HG03095 (cell line): ENCODE measurements at regions not wholly inside any gene's neighbourhood (a gene's known extent, or its start where the extent isn't known, plus 50 kb on each side); places are given as distances from the start of the nearest gene placed in this dataset.
"Not testable (repeated sequence)": the region's sequence is repeated elsewhere in the genome, so short reads cannot be mapped to it uniquely, and the experiment has no call there.

ENCODE experiments used
- ATAC-seq: cut with Tn5 transposase; IDR thresholded peaks from one replicate; pipeline ENCODE4 v1.9.1; 2021; ENCODE audit warnings: moderate library complexity; ENCODE audit not compliant: unreplicated experiment

DNA sequence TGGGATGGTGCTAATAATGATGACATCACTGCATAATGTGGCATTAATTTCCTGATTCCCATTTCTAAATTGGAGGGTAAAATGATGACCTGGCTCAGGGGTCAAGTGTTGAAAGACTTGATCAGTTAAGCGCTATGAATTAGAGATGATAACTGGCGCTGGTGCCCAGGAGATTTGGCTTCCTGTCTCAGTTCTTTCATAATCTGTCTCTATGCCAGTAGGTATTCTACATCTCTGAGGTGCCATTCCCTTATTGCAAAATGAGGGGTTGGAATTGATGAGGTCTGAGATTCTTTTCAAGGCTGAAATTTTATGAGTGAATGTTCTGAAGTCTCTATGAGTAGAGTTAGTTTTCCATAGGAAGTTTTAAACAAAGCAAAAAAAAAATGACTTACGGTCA is 1715.1 kb upstream of the WWC1 start:
- ATAC-seq = no peak

DNA sequence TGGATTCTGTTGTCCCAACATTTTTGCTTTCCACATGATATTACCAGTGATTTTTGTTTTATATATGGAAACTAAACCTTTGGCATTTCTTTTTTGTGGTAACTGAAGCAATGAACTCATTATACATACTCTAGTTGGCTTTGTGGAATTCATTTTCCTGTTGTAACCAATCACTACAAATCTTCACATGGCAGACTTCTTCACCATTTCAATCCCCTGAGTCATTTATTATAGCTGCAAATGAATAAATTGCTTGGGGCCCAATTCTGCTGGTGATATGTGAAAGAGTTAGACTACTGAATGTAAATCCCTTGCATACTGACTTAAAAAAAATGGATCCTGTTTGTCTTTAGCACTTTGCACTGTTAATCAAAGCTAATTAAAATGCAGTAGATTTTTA is 1709.6 kb upstream of the WWC1 start:
- no peak for ATAC-seq

DNA sequence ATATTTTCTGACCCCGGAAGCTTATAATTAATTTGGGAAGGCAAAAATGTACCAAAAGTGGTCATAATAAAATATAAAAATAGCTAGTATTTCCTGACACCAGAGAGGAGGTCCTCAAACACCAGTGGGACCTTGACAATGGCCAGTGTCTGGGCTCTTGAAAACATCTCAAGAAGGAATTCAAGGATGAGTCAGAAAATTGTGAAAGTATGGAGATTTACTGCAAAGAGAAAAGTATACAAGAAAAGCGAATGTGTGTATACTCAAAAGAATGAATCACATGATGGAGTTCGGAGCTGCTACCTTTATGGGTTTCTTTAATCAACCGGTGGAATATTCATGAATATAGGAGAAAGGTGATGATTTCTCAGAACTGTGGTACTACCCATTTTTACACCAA is 1709.0 kb upstream of the WWC1 start:
- no peak for ATAC-seq

DNA sequence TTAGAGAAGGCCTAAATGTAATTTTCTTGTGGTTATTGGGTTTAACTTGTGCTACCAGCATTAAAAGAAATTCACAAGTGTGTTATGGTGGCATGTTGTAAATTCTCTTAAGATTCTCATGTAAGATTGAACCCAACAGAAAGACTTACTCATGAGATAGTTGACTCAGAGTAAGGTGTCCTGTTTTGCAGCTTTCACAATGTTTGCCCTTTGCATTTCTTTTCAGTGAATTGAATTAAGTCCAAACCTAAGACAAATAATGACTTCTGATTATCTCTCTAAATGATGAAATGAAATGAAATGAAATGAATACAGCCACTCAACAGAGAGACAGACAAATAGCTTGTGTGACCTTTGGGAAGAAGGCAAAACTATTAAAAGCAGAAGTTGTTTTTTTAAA is 1696.9 kb upstream of the WWC1 start:
- ATAC-seq = no peak

GRCh38 chr5:166595274-166595951 is 1696.0 kb upstream of the WWC1 start:
- no peak for ATAC-seq

DNA sequence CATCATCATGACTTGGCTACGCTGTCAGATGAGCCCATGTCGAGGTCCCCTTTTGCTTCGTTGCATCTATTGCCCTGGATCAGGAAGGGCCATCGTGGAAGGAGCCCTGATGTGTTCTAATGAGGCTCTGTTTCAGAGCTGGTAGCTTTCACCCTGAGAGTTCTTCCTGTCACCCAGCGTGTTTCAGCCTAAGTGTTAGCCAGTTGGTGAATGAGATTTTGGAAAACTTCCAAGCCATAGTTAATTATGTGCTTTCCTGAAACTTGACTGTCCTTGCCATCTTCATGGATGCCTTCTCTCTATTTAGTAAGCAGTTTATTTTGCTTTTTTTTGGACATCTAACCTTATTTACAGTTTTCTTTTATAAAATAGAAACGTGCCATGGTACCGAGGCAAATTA is 1695.4 kb upstream of the WWC1 start:
- ATAC-seq = no peak

GRCh38 chr5:166602271-166602670 is 1689.2 kb upstream of the WWC1 start:
- no peak for ATAC-seq

- ATAC-seq = no peak
These were observed 1673.9 kb upstream of the WWC1 start for GRCh38 chr5:166617507-166617906.

- ATAC-seq = no peak
These were observed 1672.9 kb upstream of the WWC1 start for GRCh38 chr5:166618526-166618925.

DNA sequence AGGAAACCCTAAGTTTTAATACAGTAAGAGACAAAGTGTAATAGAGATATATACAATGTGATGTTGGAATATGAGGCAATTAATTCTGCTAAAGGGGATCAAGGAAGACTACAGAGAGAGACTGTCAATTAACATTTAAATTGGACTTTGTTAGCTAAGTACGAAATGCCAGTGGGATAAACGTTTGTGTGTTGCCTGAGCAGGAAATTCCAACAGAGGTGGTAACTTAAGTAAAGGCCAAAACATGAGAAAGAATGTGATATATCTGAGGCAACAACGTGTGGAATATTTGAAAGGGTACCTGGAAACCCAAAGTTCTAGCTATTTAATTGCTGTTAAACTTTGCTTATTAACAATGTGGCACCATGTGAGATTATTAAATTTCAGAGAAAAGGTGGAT is 1666.9 kb upstream of the WWC1 start:
- no peak for ATAC-seq

- ATAC-seq = no peak
These were observed 1666.1 kb upstream of the WWC1 start for GRCh38 chr5:166625210-166625865.

DNA sequence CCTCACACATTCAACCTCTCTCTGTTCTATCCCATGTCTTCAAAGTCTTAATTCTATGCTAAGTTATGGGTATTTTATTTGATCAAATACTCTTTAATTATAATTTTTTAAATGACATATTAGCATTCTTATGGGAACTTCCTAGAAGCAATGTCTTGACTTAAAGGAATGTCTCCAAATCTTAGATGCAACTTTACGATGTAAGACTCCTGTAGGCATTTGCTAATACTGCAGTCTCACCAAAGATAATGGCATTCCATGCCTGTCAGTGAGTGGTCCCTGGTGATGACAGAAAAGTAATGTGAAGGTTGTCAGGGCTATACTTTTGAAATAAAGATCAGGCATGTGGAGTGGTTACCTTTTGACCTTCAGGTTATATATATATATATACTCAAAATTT is 1654.2 kb upstream of the WWC1 start:
- ATAC-seq = no peak

DNA sequence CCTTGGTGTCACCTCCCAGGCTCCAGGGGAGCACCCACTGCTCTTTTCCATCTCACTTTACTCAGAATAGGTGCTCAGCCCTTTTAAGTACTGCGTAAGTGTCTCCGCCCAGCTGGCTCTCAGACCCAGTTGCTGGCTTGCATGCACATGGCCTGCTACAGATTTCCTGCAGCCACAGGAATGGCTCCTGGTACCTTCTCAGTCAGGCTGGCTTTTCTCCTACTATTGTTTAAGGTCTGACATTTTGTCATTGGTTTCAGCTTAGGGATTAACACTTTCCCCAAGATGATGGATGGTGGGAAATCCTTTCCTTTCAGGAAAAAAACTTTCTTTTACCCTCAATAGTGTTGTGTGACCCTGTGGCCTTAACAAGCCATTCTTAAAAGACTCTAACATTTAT is 1652.3 kb upstream of the WWC1 start:
- no peak for ATAC-seq

DNA sequence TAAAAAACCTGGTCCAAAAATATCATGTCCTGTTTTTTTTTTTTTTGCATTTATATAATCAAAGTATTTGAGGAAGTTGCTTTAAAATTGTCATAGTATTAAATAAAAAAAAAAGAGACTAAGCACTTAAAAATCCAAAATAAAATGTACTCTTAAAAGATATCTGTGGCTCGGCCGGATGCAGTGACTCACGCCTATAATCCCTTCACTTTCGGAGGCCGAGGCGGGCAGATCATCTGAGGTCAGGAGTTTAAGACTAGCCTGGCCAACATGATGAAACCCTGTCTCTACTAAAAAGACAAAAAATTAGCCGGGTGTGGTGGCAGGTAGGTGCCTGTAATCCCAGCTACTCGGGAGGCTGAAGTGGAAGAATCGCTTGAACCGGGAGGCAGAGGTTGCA is 1651.3 kb upstream of the WWC1 start:
- ATAC-seq = not testable (repeated sequence)

DNA sequence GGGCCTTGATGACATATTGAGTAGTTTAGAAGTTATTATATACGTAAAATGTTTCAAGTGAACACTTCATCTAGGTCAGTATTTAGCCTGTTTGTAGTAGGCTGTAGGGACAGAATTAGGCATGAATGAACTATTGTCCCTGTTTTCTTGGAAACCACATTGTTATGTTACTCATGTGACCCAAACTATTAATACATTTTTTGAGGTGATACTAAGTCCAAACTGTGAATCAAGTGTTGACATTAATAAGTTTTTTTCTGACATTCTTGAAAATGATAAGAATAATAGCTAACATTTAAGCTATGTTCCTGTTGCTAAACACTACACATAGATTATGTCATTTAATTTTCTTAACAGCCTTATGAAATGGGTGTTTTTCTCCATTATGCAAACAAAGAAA is 1642.7 kb upstream of the WWC1 start:
- no peak for ATAC-seq

DNA sequence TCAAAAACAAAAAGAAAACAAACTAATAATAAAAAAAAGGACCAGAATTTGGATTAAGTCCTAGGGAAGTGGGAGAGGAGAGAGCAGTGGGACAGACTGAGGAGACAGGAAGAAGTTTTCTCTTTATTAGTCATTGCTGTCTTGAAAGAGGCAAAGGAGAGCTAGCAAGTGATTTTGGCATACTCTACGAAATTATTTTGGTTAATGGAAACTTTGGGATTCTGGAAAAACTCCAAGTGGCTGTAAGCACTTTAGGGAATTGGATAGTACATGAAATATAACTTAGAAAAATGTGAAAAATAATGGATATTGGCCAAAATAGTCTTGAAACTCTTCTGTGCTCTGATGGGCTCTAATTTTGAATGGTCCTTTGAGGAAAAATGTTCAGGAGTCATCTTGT is 1641.8 kb upstream of the WWC1 start:
- ATAC-seq = no peak

DNA sequence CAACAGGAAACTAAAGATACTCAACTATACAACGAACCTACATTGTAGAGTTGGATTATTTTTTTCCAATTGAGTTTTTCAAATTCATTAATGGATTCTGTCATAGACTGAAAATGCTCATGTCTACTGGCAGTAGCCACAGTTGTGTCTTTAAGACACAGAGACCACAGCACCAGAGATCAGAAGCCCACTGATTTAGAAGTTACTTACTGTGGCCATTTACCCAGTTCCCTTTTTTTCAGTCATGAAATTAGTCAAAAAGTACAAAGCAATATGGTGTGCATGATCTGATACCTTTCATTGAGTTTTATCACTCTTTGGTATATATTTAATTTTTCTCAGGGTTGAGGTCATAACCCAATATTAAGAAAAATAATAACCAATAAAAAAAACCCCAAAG is 1640.2 kb upstream of the WWC1 start:
- no peak for ATAC-seq

DNA sequence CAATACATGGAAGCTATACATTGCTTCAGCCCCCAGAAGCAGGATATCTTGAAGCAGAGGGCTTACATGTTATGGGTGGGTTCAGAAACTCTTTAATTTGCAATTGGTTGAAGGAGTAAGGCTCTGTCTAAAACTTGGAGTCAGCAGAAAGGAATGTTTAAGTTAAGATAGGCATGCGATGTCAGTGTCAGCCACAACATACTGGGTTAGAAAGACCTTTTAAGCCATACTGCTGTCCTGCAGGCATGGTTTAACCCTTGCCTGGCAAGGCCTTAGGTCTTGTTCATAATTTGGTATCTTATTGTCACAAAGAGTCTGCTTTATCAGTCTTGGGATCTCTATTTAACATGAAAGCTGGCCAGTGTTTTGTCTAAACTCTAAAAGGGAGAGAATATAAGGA is 1619.6 kb upstream of the WWC1 start:
- ATAC-seq = no peak

- no peak for ATAC-seq
These were observed 1619.0 kb upstream of the WWC1 start for GRCh38 chr5:166672431-166672830.

DNA sequence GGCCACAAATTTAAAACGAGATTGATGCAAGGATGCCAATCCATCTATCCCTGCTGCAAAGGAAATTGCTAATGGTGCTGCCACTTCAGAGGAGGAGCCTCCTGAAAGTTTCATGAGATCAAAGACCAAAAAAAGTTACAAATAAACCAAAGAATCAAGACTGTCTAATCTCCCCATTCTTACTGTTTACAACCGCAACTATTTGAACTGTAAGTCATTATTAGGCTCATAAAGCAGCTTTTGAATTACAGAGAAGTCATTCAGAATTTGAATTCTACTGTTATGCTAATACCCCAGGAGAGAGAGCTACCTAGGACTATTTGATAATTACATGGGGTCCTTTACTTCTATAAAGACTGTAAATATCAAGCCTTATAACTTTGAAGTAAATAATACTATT is 1613.6 kb upstream of the WWC1 start:
- no peak for ATAC-seq

DNA sequence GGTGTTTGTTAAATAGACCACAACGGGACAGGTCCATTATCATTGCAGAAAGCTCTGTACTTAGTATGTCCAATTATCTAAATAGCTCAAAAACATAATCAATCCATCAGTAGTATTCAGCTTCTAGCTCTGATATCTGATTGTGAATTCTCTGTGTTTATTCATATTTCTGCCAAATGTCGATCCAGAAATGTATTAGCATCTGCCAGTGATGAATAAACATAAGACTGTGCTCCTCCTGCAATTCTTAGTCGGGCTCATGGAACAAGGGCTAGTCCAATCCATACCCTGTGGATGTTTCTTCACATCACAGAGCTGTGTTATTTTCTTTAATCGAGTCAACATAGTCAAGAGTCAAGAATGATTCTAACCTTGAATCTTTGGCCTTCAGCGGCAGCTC is 1612.1 kb upstream of the WWC1 start:
- ATAC-seq = no peak

DNA sequence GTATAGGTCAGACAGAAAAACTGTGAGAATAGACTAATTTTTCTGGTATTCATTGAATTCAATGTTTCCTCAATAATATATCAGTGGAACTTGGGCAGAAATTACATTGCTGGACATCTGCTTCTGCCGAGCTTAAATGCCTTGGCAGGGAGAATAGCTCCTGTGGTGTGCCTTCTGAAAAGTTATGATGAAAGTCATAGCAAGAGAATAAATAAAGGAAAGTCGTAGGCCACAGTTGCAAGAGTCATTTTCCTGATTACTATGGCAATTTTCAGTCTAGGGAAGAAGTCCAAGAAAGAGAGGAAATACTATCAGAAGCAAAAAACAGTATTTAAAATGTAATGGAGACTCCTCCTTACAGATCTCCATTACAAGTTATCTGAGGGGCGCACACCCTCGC is 1596.1 kb upstream of the WWC1 start:
- no peak for ATAC-seq

DNA sequence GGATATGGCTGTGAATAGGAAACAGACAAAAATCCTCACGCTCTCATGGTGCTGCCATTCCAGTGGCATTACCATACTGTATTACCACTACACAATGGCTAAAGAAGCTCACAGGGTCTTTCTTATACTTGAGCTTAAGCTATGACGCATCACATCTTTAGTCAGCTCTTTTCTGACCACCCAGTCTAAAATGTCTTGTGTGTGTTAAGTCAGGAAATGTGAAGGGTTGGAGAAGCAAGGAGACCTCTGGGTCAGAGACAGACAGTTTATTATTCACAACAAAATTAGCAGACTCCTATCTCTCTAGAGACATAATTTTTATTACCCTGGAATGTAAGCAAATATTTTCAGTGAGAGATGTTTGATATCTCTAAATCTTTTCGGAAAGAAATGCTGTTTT is 1583.2 kb upstream of the WWC1 start:
- no peak for ATAC-seq
